Urinary bladder (tissue), 3 donors: ENCODE measurements at regions not wholly inside any gene's neighbourhood (a gene's known extent, or its start where the extent isn't known, plus 50 kb on each side); places are given as distances from the start of the nearest gene placed in this dataset.

ENCODE experiments used
- DNase-seq: peaks from one replicate; pipeline ENCODE4 v3.0.0-alpha.2; 2015; ENCODE audit errors: extremely low spot score
- H3K27ac ChIP-seq: one replicate; pipeline ENCODE4 v1.5.1; 2013; ENCODE audit warnings: low read depth, mild to moderate bottlenecking, moderate library complexity
- H3K36me3 ChIP-seq: one replicate; pipeline ENCODE4 v1.6.1; 2013; ENCODE audit warnings: mild to moderate bottlenecking, moderate library complexity; ENCODE audit not compliant: insufficient read depth
- H3K4me1 ChIP-seq: one replicate; pipeline ENCODE4 v1.6.1; 2013; ENCODE audit warnings: mild to moderate bottlenecking, moderate library complexity; ENCODE audit not compliant: insufficient read depth
- H3K4me3 ChIP-seq: one replicate; pipeline ENCODE4 v1.5.1; 2013; ENCODE audit warnings: low read depth, low read length
- WGBS: extraction: QIAGEN DNeasy Blood & Tissue Kit; methylation state at CpG from one replicate; pipeline ENCODE4 v1.1.7; 2013; 5-methylcytosine and 5-hydroxymethylcytosine counted together
- donor health status: healthy with polysubstance abuse.
- donor health status: healthy.

DNA sequence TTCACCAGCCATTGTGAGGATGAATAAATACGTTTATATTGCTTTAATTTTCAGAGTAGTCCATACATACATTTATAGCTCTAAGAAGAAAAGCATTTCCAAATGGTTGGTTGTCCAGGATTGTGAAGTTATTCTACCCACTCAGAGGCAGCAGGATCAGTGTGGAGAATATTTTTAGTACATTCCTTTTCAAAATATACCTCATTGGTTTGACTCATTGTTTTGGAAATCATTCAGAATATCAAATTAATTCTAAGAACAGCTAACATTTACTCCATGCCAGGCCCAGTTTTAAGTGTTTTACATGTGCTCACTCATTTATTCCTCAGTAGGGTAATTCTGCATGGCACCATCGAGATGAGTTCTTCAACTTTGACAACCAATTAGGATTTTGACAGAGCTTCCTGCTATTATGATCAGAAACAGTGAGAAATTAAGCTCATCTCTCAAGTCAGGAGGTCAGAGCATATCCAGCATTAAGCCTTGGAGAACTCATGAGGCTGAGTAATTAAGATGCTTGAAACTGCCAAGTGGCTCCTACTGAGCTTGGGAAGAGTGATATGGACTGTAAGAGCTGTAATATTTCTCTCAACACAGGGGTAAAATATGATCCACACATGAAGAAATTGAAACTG lies 153.3 kb upstream of the CLEC14A start:
- H3K4me1 ChIP-seq = no peaks in the 10 kb centered on the region
- WGBS = 78% methylated on average over 2 of the region's 2 CpGs
- no peak for DNase-seq
- no peak overlapping the region for H3K27ac ChIP-seq
- no peaks in the 10 kb centered on the region for H3K36me3 ChIP-seq
- H3K4me3 ChIP-seq = no peak overlapping the region

DNA sequence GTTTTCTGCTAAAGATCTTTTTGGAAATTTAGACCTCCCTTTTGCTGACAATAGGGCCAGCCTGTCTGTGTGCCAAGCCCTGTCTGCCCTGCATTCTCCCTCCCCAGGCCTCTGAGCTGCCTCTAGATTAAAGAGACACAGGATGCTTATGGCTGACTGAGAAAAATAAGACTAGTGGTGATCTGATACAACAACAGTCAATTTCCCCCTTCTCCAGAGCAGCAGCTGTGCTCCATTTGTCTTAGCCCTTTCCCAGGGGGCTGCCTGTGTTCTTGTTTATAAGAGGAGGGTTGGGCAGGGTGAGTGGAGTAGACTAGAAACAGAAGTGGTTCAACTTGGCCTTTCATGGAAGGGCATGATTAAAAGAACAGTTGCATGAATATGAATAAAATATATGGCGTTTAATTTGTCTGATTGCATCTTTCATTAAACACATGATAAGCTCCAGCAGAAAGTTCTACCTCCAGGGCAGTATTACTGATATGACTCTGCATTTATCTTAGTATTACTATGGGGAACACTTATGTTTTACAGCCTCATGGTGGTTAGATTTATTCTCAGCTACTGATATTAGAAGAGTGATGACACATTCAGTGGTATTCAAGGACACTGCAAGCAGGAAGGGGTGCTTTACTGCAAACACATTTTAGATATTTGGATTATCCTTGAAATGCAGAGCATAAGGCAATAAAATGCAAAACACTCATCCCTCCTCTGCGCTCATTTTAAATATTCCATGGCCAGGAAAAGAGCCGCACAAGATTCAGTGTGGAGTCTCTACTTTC lies 150.2 kb upstream of the CLEC14A start:
- DNase-seq = no peak
- Histone ChIP-seq H3K4me1 (no peaks in the 10 kb centered on the region), H3K27ac (no peak overlapping the region), H3K4me3 (no peak overlapping the region), H3K36me3 (no peaks in the 10 kb centered on the region)
- WGBS = 59% methylated on average over 3 of the region's 3 CpGs

DNA sequence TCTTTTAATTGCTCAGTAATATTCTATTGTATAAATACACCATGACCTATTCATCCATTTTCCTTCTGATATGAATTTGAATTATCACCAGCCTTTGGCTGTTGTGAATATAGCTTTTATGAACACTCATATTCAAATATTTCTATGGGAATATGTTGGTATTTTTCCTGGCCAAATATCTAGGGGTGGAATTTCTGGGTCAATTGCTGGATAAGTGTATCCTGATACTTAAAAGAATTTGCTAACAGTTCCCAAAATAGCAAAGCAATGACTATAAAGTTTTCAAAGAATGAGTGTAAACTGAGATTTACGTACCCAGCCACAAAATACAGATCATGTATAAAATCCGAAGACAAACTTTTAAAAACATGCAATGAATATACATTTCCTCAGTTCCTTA lies 148.7 kb upstream of the CLEC14A start:
- Histone ChIP-seq H3K27ac (no peak overlapping the region), H3K4me3 (no peak overlapping the region), H3K4me1 (no peaks in the 10 kb centered on the region), H3K36me3 (no peaks in the 10 kb centered on the region)
- no peak for DNase-seq
- WGBS = 48% methylated on average over 2 of the region's 2 CpGs

DNA sequence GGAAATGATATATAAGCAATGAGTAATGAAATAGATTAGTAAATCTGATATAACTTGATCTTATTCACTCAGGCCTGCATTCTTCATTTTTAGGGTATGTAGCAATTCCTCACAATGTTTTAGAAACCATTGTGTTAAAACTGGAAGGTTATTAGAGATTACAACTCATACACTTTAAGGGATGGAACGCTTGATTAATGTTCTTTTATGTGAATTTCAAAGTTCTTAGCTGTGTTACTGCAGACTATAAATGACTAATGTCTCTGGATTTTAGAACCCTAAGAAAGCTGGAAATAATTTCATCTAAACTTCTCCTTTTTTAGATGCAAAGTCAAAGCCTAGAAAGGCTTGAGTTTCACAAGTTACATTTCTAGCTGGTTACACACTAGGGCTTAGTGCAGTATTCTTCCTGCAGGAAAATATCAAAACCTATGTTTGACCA lies 148.2 kb upstream of the CLEC14A start:
- 44% methylated on average over 1 of the region's 1 CpG for WGBS
- no peaks in the 10 kb centered on the region for H3K4me1 ChIP-seq
- no peaks in the 10 kb centered on the region for H3K36me3 ChIP-seq
- H3K4me3 ChIP-seq = no peak overlapping the region
- no peak for DNase-seq
- H3K27ac ChIP-seq = no peak overlapping the region

DNA sequence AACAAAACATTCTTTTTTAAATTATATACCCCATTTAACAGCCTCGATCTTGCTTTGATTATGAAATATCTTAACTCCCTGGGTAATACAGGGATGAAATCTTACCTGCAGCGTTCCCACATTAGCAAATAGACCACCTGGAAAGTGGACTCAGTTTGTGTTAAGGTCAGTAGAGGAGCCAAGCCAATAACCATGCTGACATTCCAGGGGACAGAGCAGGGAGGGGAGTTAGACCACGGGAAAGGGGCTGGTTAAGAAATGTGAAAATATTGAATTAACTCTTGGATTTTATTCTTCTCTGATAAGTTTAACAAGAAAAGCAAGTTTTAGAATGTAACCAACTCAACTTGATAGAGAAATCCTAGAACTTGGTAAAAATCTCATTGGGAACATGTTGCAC lies 144.9 kb upstream of the CLEC14A start:
- Histone ChIP-seq H3K4me1 (no peaks in the 10 kb centered on the region), H3K27ac (no peak overlapping the region), H3K36me3 (no peaks in the 10 kb centered on the region), H3K4me3 (no peak overlapping the region)
- WGBS = 69% methylated on average over 3 of the region's 3 CpGs
- DNase-seq = no peak

DNA sequence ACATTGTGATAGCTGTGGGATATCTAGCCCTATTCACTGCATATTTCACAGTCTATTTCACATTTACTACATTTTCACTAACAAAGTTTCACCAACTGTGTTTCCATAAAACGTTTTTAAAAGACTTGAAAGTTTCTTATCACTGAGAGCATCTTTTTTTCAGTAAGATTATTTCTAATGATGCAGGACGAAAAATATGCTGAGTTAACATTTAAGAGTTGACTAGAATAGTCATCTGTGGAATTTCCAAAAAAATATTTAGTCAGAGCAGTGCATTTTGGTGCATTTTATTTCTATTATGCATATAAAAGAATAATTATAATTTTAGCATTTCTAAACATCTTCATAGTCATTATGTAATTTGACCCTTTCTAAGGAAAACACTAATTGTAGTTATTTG lies 143.8 kb upstream of the CLEC14A start:
- no peak for DNase-seq
- H3K4me1 ChIP-seq = no peaks in the 10 kb centered on the region
- 27% methylated on average over 2 of the region's 2 CpGs for WGBS

DNA sequence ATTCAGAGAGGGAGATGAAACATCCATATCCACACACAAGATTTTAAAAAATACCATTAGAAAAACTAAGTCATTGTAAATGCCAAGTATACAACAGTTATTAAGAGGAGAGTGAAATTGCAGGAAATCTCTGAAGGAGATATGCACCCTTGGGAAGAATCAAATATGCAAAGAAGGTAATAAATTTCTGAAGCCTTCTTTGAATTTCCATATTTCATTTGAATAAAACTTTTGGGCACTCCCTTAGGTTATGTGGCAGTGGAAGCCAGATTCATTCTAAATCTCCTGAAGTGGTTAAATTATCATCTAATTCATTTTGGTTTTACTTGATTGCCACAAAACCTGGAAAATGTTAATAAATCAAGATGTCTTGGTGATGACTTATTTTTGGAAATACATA lies 138.9 kb upstream of the CLEC14A start:
- Histone ChIP-seq H3K4me1 (no peaks in the 10 kb centered on the region), H3K4me3 (no peak overlapping the region), H3K27ac (no peak overlapping the region), H3K36me3 (no peaks in the 10 kb centered on the region)
- DNase-seq = no peak

More for the DNA sequence above, 143.8 kb upstream of the CLEC14A start:
- no peaks in the 10 kb centered on the region for H3K36me3 ChIP-seq
- no peak overlapping the region for H3K27ac ChIP-seq
- H3K4me3 ChIP-seq = no peak overlapping the region

DNA sequence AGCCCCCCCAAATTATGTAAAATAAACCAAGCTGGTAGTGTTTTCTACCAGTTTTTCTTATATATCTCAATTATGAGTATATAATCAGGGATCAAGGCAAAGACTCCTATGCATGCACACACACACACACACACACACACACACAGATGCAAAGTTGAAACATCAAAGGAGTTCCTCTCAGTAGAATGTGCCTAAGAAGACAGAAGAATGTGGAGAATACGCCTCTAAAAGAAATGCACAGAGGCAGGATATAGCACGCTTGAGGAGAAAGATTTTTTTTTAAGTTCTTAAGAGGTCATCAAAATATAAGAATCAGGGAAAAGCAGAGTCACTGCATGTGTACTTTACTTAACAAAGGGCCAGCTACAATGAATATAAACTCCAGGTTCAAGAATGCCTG lies 138.2 kb upstream of the CLEC14A start:
- no peaks in the 10 kb centered on the region for H3K4me1 ChIP-seq
- H3K27ac ChIP-seq = no peak overlapping the region
- DNase-seq = no peak
- H3K4me3 ChIP-seq = no peak overlapping the region
- no peaks in the 10 kb centered on the region for H3K36me3 ChIP-seq
- WGBS = 80% methylated on average over 2 of the region's 2 CpGs

DNA sequence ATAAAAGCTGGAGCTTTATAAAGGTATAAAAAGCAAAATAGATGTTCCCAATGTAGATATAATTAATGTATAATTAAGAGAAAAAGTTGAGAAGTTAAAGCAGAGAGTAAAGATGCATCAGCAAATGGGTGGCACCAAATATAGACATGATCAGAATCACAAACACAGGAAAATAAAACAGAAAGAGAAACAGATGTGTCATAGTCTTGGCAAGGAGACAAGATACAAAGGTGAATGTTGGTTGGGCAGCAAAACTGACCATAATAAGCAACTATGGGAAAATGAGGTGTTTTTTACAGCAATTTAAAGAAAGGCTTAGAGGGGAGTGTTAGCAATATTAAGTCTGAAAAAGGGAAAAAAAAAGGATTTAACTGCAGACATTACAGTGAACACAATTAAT lies 135.4 kb upstream of the CLEC14A start:
- H3K4me3 ChIP-seq = no peak overlapping the region
- no peaks in the 10 kb centered on the region for H3K4me1 ChIP-seq
- H3K36me3 ChIP-seq = no peaks in the 10 kb centered on the region
- H3K27ac ChIP-seq = no peak overlapping the region
- no peak for DNase-seq

DNA sequence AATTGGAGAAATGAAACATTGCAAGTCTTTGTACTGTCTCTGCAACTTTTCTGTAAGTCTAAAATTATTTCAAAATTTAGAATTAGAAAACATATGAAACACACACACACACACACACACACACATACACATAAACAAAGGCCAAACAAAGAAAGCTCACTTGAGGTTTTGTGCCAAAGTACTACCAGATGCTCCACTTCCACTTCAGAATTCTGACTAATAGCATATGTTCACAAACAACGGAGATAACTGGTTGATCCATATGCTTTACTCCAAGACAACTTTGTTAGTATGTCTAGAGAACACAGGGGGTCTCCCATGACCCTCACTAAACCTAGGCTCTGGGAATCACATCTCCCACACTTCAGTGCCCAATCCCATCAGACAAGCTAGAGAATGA lies 133.8 kb upstream of the CLEC14A start:
- no peaks in the 10 kb centered on the region for H3K4me1 ChIP-seq
- no peak overlapping the region for H3K27ac ChIP-seq
- DNase-seq = no peak
- no peaks in the 10 kb centered on the region for H3K36me3 ChIP-seq
- no peak overlapping the region for H3K4me3 ChIP-seq
- WGBS = 41% methylated on average over 1 of the region's 1 CpG

DNA sequence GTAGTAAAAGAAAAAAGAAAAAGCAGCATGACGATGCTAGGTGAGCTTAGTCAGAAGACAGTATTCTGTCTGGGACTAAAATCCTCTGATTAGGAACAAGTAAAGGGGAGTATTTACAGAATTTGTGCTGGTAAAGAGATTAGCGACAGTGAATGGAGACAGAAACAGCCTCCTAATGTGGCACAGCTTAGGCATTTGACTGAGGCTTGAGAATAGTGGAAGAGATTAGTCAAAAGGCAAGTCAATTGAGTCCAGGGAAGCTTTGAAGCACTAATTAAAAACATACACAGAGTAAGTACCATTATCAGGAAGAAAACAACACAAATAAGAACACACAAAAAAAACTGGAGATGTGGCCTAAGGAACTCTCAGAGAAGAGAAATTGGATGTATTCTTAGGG lies 131.9 kb upstream of the CLEC14A start:
- 61% methylated on average over 2 of the region's 2 CpGs for WGBS
- Histone ChIP-seq H3K36me3 (no peaks in the 10 kb centered on the region), H3K4me3 (no peak overlapping the region), H3K27ac (no peak overlapping the region), H3K4me1 (no peaks in the 10 kb centered on the region)
- no peak for DNase-seq

DNA sequence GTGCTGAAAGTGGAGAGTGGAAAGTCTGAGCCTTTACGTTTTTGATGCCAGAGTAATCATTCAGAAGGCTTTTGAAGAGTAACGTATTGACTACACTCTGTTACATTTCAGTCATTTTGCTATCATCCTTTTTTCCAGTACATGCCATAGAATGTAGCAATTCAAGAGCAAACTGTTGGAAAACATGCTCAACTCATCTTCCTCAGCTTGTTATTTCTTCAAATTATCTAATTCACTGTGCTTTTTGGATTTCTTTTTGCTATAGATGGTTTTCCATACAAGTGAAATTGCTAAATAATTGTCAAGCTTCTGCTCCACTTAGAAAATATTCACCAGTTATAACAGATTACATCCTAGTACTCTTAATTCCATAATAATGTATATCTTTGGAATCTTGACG lies 129.9 kb upstream of the CLEC14A start:
- H3K4me3 ChIP-seq = no peak overlapping the region
- H3K27ac ChIP-seq = no peak overlapping the region
- 71% methylated on average over 3 of the region's 3 CpGs for WGBS
- no peaks in the 10 kb centered on the region for H3K36me3 ChIP-seq
- H3K4me1 ChIP-seq = no peaks in the 10 kb centered on the region
- no peak for DNase-seq

DNA sequence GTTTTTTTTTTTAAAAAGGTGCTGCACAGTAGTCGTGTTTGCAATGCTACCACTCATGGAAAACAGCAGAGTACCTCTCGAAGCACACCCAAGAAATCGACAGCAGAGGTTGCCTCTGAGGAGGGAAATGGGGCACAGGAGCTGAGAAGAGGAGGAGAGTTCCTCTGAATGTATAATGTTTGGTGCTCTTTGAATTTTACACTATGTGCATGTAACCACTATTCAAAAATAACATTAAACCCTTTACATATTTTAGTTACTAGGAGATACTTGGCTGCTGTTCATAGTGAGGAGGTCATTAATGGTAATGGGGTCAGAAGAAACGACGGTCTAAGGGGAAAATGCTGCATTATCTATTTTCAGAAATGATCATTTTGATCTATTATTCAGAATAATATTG lies 129.4 kb upstream of the CLEC14A start:
- H3K4me3 ChIP-seq = no peak overlapping the region
- H3K36me3 ChIP-seq = no peaks in the 10 kb centered on the region
- no peak overlapping the region for H3K27ac ChIP-seq
- H3K4me1 ChIP-seq = no peaks in the 10 kb centered on the region
- DNase-seq = no peak
- 84% methylated on average over 5 of the region's 5 CpGs for WGBS

DNA sequence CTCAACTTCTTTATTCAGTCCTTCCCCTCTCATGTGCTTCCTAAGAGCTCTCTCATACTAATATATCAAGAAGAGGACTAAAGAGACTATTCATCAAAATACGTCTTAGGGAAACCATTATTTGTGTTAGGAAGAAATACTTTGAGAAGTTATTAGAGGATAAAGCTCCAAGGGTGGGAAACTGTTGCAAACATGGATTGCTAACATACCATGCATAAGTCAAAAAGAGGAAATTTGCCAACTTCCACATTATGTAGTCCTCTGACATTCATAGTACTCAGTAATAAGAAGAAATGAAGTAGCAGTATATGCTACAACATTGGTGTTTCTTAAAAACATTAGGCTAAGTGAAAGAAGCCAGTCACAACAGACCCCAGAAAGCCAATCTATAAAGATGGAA lies 128.8 kb upstream of the CLEC14A start:
- H3K4me1 ChIP-seq = no peaks in the 10 kb centered on the region
- WGBS = 72% methylated on average over 1 of the region's 1 CpG
- no peak for DNase-seq
- no peak overlapping the region for H3K4me3 ChIP-seq
- no peaks in the 10 kb centered on the region for H3K36me3 ChIP-seq
- no peak overlapping the region for H3K27ac ChIP-seq
